Fibroblast of lung (primary cell): ENCODE measurements at regions not wholly inside any gene's neighbourhood (a gene's known extent, or its start where the extent isn't known, plus 50 kb on each side); places are given as distances from the start of the nearest gene placed in this dataset.

Experiments used
- DNase-seq, 2 donors: peaks; one replicate each; pipeline versions ENCODE4 v3.0.0 to v3.0.0-alpha.2; 2010; ENCODE audit warnings: low read depth in 2 of 2
- H2AFZ ChIP-seq: 2 replicates; pipeline ENCODE4 v1.5.1; 2012; ENCODE audit warnings: low read length, control low read depth, inconsistent platforms
- H3K27ac ChIP-seq: 2 replicates; pipeline ENCODE4 v1.5.1; 2011; ENCODE audit warnings: low read length, control low read depth; ENCODE audit not compliant: insufficient read depth
- H3K27me3 ChIP-seq: 2 replicates; pipeline ENCODE4 v1.5.1; 2011; ENCODE audit warnings: mild to moderate bottlenecking, low read length; ENCODE audit not compliant: control insufficient read depth, insufficient read depth
- H3K36me3 ChIP-seq: 2 replicates; pipeline ENCODE4 v1.5.1; 2011; ENCODE audit warnings: low read length; ENCODE audit not compliant: control insufficient read depth, insufficient read depth
- H3K4me1 ChIP-seq: 2 replicates; pipeline ENCODE4 v1.5.1; 2011; ENCODE audit warnings: low read length; ENCODE audit not compliant: control insufficient read depth, insufficient read depth; ENCODE audit errors: extremely low read depth
- H3K4me2 ChIP-seq: 2 replicates; pipeline ENCODE4 v1.5.1; 2011; ENCODE audit warnings: low read length, control low read depth; ENCODE audit not compliant: insufficient read depth; ENCODE audit errors: extremely low read depth
- H3K4me3 ChIP-seq, 4 experiments: fragments of 200-600 bp in 1 of 4; sonication (generic) in 1 of 4; replicated peaks in 1 of 4; 2 replicates each; pipeline ENCODE4 v1.5.1; 2011 to 2016; ENCODE audit warnings: low read length in 4 of 4, low read depth in 3 of 4, mild to moderate bottlenecking in 3 of 4, control low read depth in 2 of 4, inconsistent platforms in 1 of 4, mixed read lengths in 1 of 4; ENCODE audit not compliant: insufficient read depth in 1 of 4; ENCODE audit errors: control extremely low read depth in 1 of 4
- H3K79me2 ChIP-seq: 2 replicates; pipeline ENCODE4 v1.5.1; 2012; ENCODE audit warnings: mild to moderate bottlenecking, low read length, inconsistent platforms; ENCODE audit not compliant: control insufficient read depth, insufficient read depth
- H3K9ac ChIP-seq: 2 replicates; pipeline ENCODE4 v1.5.1; 2011; ENCODE audit warnings: mild to moderate bottlenecking, low read length, control low read depth; ENCODE audit not compliant: insufficient read depth
- H3K9me3 ChIP-seq: 2 replicates; pipeline ENCODE4 v1.5.1; 2012; ENCODE audit warnings: low read depth, low read length; ENCODE audit not compliant: control insufficient read depth, insufficient read depth
- H4K20me1 ChIP-seq: 2 replicates; pipeline ENCODE4 v1.5.1; 2011; ENCODE audit warnings: low read length; ENCODE audit not compliant: control insufficient read depth, insufficient read depth; ENCODE audit errors: extremely low read depth
- CTCF ChIP-seq, 2 donors: IDR thresholded peaks in 1 of 2; conservative IDR thresholded peaks in 1 of 2; 1 replicate in 1 of 2; 2 replicates in 1 of 2; pipeline ENCODE4 v1.5.1; 2011 to 2012; ENCODE audit warnings: low read length in 2 of 2, control low read depth in 1 of 2, inconsistent platforms in 1 of 2, low read depth in 1 of 2, mild to moderate bottlenecking in 1 of 2
- EZH2 ChIP-seq: IDR thresholded peaks from 2 replicates; pipeline ENCODE4 v1.5.1; 2012; ENCODE audit warnings: low read length, control low read depth, mild to moderate bottlenecking; ENCODE audit errors: missing control alignments

GRCh38 chr1:4402032-4402431 is 252.4 kb upstream of the AJAP1 start:
- H3K27me3 ChIP-seq: no peaks in the 10 kb centered on the region
- no peak overlapping the region for H3K4me2 ChIP-seq
- no peaks in the 10 kb centered on the region for H3K79me2 ChIP-seq
- H4K20me1 ChIP-seq: no peaks in the 10 kb centered on the region
- DNase-seq: no peak
- H3K36me3 ChIP-seq: no peaks in the 10 kb centered on the region
- TF ChIP-seq CTCF (conservative IDR thresholded peaks at IDR 0.05 in 1 of 2, IDR thresholded peaks at IDR 0.05 in 1 of 2; ENCODE audit: low read depth in 1 of 2, low read length in 2 of 2) (no peak), EZH2 (no peak)
- H2AFZ ChIP-seq: no peak overlapping the region
- H3K4me1 ChIP-seq: no peaks in the 10 kb centered on the region
- H3K27ac ChIP-seq: no peak overlapping the region
- H3K4me3 ChIP-seq: no peak overlapping the region
- no peak overlapping the region for H3K9ac ChIP-seq
- H3K9me3 ChIP-seq: no peaks in the 10 kb centered on the region

- no peak overlapping the region for H3K27ac ChIP-seq
Measured at GRCh38 chr1:4404854-4405590, 249.4 kb upstream of the AJAP1 start.

GRCh38 chr1:4407851-4408250 is 246.6 kb upstream of the AJAP1 start:
- DNase-seq: no peak
- Histone ChIP-seq H2AFZ (no peak overlapping the region), H3K9me3 (no peaks in the 10 kb centered on the region), H3K4me2 (no peak overlapping the region), H3K27me3 (no peaks in the 10 kb centered on the region), H3K4me3 (no peak overlapping the region), H3K36me3 (no peaks in the 10 kb centered on the region), H3K9ac (no peak overlapping the region), H4K20me1 (no peaks in the 10 kb centered on the region), H3K4me1 (no peaks in the 10 kb centered on the region), H3K27ac (no peak overlapping the region), H3K79me2 (no peaks in the 10 kb centered on the region)
- TF ChIP-seq CTCF (conservative IDR thresholded peaks at IDR 0.05 in 1 of 2, IDR thresholded peaks at IDR 0.05 in 1 of 2; ENCODE audit: low read depth in 1 of 2, low read length in 2 of 2) (no peak), EZH2 (no peak)

More at GRCh38 chr1:4404854-4405590, 249.4 kb upstream of the AJAP1 start:
- Histone ChIP-seq H2AFZ (no peak overlapping the region), H3K4me3 (no peak overlapping the region), H3K9me3 (no peaks in the 10 kb centered on the region), H3K4me1 (no peaks in the 10 kb centered on the region), H3K36me3 (no peaks in the 10 kb centered on the region), H3K4me2 (no peak overlapping the region), H4K20me1 (no peaks in the 10 kb centered on the region), H3K27me3 (no peaks in the 10 kb centered on the region), H3K9ac (no peak overlapping the region), H3K79me2 (no peaks in the 10 kb centered on the region)
- no peak for DNase-seq
- TF ChIP-seq CTCF (conservative IDR thresholded peaks at IDR 0.05 in 1 of 2, IDR thresholded peaks at IDR 0.05 in 1 of 2; ENCODE audit: low read depth in 1 of 2, low read length in 2 of 2) (no peak), EZH2 (no peak)
